Urinary bladder (tissue), 3 donors: ENCODE measurements at regions not wholly inside any gene's neighbourhood (a gene's known extent, or its start where the extent isn't known, plus 50 kb on each side); places are given as distances from the start of the nearest gene placed in this dataset.
A peak's percentile ranks its signal among the peaks of the same experiment; 100 is the strongest.

Source experiments
- DNase-seq: peaks from one replicate; pipeline ENCODE4 v3.0.0-alpha.2; 2015; ENCODE audit errors: extremely low spot score
- H3K27ac ChIP-seq: one replicate; pipeline ENCODE4 v1.5.1; 2013; ENCODE audit warnings: low read depth, mild to moderate bottlenecking, moderate library complexity
- H3K36me3 ChIP-seq: one replicate; pipeline ENCODE4 v1.6.1; 2013; ENCODE audit warnings: mild to moderate bottlenecking, moderate library complexity; ENCODE audit not compliant: insufficient read depth
- H3K4me1 ChIP-seq: one replicate; pipeline ENCODE4 v1.6.1; 2013; ENCODE audit warnings: mild to moderate bottlenecking, moderate library complexity; ENCODE audit not compliant: insufficient read depth
- H3K4me3 ChIP-seq: one replicate; pipeline ENCODE4 v1.5.1; 2013; ENCODE audit warnings: low read depth, low read length
- WGBS: extraction: QIAGEN DNeasy Blood & Tissue Kit; methylation state at CpG from one replicate; pipeline ENCODE4 v1.1.7; 2013; 5-methylcytosine and 5-hydroxymethylcytosine counted together
- donor health status: healthy with polysubstance abuse.
- donor health status: healthy.

DNA sequence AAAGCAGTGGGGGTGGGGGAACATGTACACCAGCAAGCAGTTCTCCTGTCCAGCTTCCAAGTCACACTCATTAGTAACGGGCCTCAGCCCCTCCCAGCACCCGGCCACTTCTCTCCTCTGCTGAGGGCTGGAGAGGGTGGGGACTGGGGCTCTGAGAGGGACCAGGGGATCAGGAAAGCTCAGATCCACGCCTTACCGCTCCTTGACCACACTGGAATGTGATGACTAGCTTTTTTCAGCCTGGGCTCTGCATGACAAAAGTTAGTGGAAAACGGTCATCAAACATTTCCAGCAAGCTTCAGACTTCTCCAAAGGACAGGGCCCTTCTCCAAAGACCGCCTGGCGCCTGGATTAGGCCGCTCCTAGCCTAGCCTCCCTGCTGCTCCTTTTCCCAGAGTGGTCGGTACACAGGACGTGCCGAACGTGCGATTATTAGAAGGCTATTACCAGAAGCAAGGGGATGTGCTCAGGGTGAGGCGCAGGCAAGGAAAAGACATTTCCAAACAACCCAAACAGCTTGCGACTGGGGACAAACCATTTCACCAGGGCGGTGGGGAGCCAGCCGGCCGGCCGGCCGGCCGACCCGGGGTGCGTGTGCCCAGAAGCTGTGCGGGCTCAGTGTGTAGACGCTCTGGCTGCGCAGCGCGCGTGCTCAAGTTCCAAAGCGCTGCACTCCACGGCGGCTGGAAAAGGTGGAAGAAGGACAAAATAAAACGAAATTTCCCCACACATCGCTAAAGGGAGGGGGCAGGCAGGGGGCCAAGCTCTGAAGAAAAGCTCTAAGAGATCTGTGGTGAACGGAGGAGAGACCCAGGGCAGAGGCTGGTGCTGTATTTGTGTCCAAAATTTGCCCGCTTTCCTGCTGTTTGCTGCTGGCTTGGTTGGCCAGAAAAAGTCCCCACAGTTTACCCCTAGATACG lies 51.0 kb upstream of the SSR3 start:
- no peaks in the 10 kb centered on the region for H3K36me3 ChIP-seq
- DNase-seq: no peak
- no peak overlapping the region for H3K27ac ChIP-seq
- no peaks in the 10 kb centered on the region for H3K4me1 ChIP-seq
- 5% methylated on average over 37 of the region's 37 CpGs for WGBS
- peak overlapping the region; percentile 38 for H3K4me3 ChIP-seq

GRCh38 chr3:156604642-156605144 lies 49.8 kb upstream of the SSR3 start:
- 99% methylated on average over 2 of the region's 2 CpGs for WGBS
- Histone ChIP-seq H3K4me1 (no peaks in the 10 kb centered on the region), H3K27ac (no peak overlapping the region), H3K36me3 (no peaks in the 10 kb centered on the region), H3K4me3 (no peak overlapping the region)
- no peak for DNase-seq
